ENCODE measurements at regions not wholly inside any gene's neighbourhood (a gene's known extent, or its start where the extent isn't known, plus 50 kb on each side); places are given as distances from the start of the nearest gene placed in this dataset.
A peak's percentile ranks its signal among the peaks of the same experiment; 100 is the strongest.
"Not testable (repeated sequence)": the region's sequence is repeated elsewhere in the genome, so short reads cannot be mapped to it uniquely, and the experiment has no call there.

GRCh38 chr14:105581551-105582341, 55.4 kb downstream of the TMEM121 start:
- DNase-seq, result peak; percentile 47

- DNase-seq, result peak; percentile 56
Observed at GRCh38 chr14:105582639-105583038, 56.3 kb downstream of the TMEM121 start.

GRCh38 chr14:105583914-105584313, 57.5 kb downstream of the TMEM121 start:
- not testable (repeated sequence) for DNase-seq

- not testable (repeated sequence) for DNase-seq
Observed at GRCh38 chr14:105585290-105585689, 58.9 kb downstream of the TMEM121 start.

GRCh38 chr14:105585722-105586121, 59.3 kb downstream of the TMEM121 start:
- DNase-seq, result not testable (repeated sequence)

GRCh38 chr14:105586144-105586872, 59.9 kb downstream of the TMEM121 start:
- not testable (repeated sequence) for DNase-seq

GRCh38 chr14:105587034-105587433, 60.7 kb downstream of the TMEM121 start:
- DNase-seq, result not testable (repeated sequence)

GRCh38 chr14:105587482-105588235, 61.3 kb downstream of the TMEM121 start:
- DNase-seq, result not testable (repeated sequence)

GRCh38 chr14:105588236-105588860, 62.0 kb downstream of the TMEM121 start:
- no peak for DNase-seq

GRCh38 chr14:105589161-105589925, 63.0 kb downstream of the TMEM121 start:
- no peak for DNase-seq

GRCh38 chr14:105589926-105590185, 63.5 kb downstream of the TMEM121 start:
- not testable (repeated sequence) for DNase-seq

- no peak for DNase-seq
Observed at GRCh38 chr14:105591052-105591451, 64.7 kb downstream of the TMEM121 start.

GRCh38 chr14:105591792-105592341, 65.5 kb downstream of the TMEM121 start:
- DNase-seq, result not testable (repeated sequence)

- DNase-seq, result not testable (repeated sequence)
Observed at GRCh38 chr14:105592646-105593045, 66.3 kb downstream of the TMEM121 start.

- not testable (repeated sequence) for DNase-seq
Observed at GRCh38 chr14:105595346-105595745, 69.0 kb downstream of the TMEM121 start.

- peak; percentile 33 for DNase-seq
Observed at GRCh38 chr14:105596374-105596773, 70.0 kb downstream of the TMEM121 start.

- DNase-seq, result peak; percentile 47
Observed at GRCh38 chr14:105598040-105598763, 71.8 kb downstream of the TMEM121 start.

- DNase-seq, result peak; percentile 63
Observed at GRCh38 chr14:105598925-105599586, 72.7 kb downstream of the TMEM121 start.

GRCh38 chr14:105600195-105600938, 74.0 kb downstream of the TMEM121 start:
- DNase-seq, result peak; percentile 57

GRCh38 chr14:105600939-105601359, 74.6 kb downstream of the TMEM121 start:
- DNase-seq, result no peak

Data from activated effector memory CD4-positive, alpha-beta T cell treated with anti-CD3 and anti-CD28 coated beads, Interleukin-2, amount 50 U/mL, for 16 hours (primary cell).